A549 (cell line): ENCODE measurements at regions not wholly inside any gene's neighbourhood (a gene's known extent, or its start where the extent isn't known, plus 50 kb on each side); places are given as distances from the start of the nearest gene placed in this dataset.

Experiments
- ATAC-seq, 2 experiments: fragments of 200-7000 bp in 1 of 2; fragments of >200 bp in 1 of 2; cut with Nextera tagmentation in 1 of 2; cut with Tn5 transposase in 1 of 2; 3 replicates each; pipeline versions ENCODE4 v1.8.0 to v1.9.1; 2018 to 2020; ENCODE audit warnings: mild to moderate bottlenecking in 1 of 2, moderate library complexity in 1 of 2
- CTCF ChIA-PET: fragments of 300-600 bp; sonication (Branson Sonifier 250); formaldehyde crosslinking; extraction: SDS; loops from one replicate; lab custom pipeline; 2021; ENCODE audit warnings: antibody characterized with exemption, inconsistent platforms; lab: Yijun Ruan, JAX
- POLR2A ChIA-PET: fragments of 350-600 bp; formaldehyde crosslinking; extraction: SDS; loops from one replicate; lab custom pipeline; 2021; ENCODE audit warnings: antibody characterized with exemption, inconsistent platforms; lab: Yijun Ruan, JAX
- DNase-seq, 2 experiments: peaks; one replicate each; pipeline versions ENCODE4 v3.0.0 to v3.0.0-alpha.2; 2011 to 2016; ENCODE audit warnings: low read depth in 1 of 2, low spot score in 1 of 2
- FAIRE-seq: peaks from 2 replicates; lab custom pipeline; 2011; peaks lifted over from hg19 to GRCh38; lab: Jason Lieb, UNC
- H3K27ac ChIP-seq, 2 experiments: fragments of >200 bp; sonication (Bioruptor Twin); formaldehyde crosslinking; 3 replicates each; pipeline ENCODE4 v1.5.1; 2016 to 2017
- H3K4me1 ChIP-seq: fragments of >200 bp; sonication (Bioruptor Twin); formaldehyde crosslinking; 3 replicates; pipeline ENCODE4 v1.6.1; 2016
- H3K4me2 ChIP-seq: fragments of >200 bp; sonication (Bioruptor Twin); formaldehyde crosslinking; 3 replicates; pipeline ENCODE4 v1.6.1; 2016
- H3K4me3 ChIP-seq: fragments of >200 bp; sonication (Bioruptor Twin); formaldehyde crosslinking; 3 replicates; pipeline ENCODE4 v1.5.1; 2016
- H3K9me3 ChIP-seq: fragments of >200 bp; sonication (Bioruptor Twin); formaldehyde crosslinking; 3 replicates; pipeline ENCODE4 v1.6.1; 2016
- ATOH8 ChIP-seq: fragments of 250-450 bp; sonication (Bioruptor Pico); IDR thresholded peaks from 2 replicates; pipeline ENCODE4 v1.5.0; 2020; ENCODE audit warnings: low read depth, mild to moderate bottlenecking, moderate library complexity
- BCL3 ChIP-seq: fragments of >200 bp; sonication (Bioruptor Twin); formaldehyde crosslinking; IDR thresholded peaks from 3 replicates; pipeline ENCODE4 v1.6.1; 2016
- CEBPB ChIP-seq, 2 experiments: fragments of >200 bp in 1 of 2; sonication (Bioruptor Twin) in 1 of 2; formaldehyde crosslinking in 1 of 2; IDR thresholded peaks; 2 replicates each; pipeline ENCODE4 v1.6.1; 2012 to 2016
- CTCF ChIP-seq: fragments of >200 bp; sonication (Bioruptor Twin); formaldehyde crosslinking; IDR thresholded peaks from 3 replicates; pipeline ENCODE4 v1.5.1; 2016
- E2F6 ChIP-seq: IDR thresholded peaks from 2 replicates; pipeline ENCODE4 v1.6.1; 2012; ENCODE audit warnings: low read depth, borderline replicate concordance
- ESRRA ChIP-seq: fragments of 150-350 bp; IDR thresholded peaks from 2 replicates; pipeline ENCODE4 v1.6.1; 2014; ENCODE audit warnings: mild to moderate bottlenecking, low read length, borderline replicate concordance
- HES2 ChIP-seq: fragments of >200 bp; sonication (Bioruptor Twin); formaldehyde crosslinking; IDR thresholded peaks from 2 replicates; pipeline ENCODE4 v1.6.1; 2016
- HOXA7 ChIP-seq: fragments of 250-450 bp; sonication (Bioruptor Pico); IDR thresholded peaks from 2 replicates; pipeline ENCODE4 v1.5.0; 2020; ENCODE audit warnings: mild to moderate bottlenecking, moderate library complexity
- HOXB13 ChIP-seq: fragments of 250-450 bp; sonication (Bioruptor Pico); IDR thresholded peaks from 2 replicates; pipeline ENCODE4 v1.5.0; 2020; ENCODE audit warnings: low read depth, mild to moderate bottlenecking, moderate library complexity
- JUNB ChIP-seq: fragments of >200 bp; sonication (Bioruptor Twin); formaldehyde crosslinking; IDR thresholded peaks from 2 replicates; pipeline ENCODE4 v1.6.1; 2016
- NFE2L2 ChIP-seq: fragments of 150-350 bp; conservative IDR thresholded peaks from 2 replicates; pipeline ENCODE4 v1.6.1; 2014; ENCODE audit warnings: low read length
- PBX3 ChIP-seq: IDR thresholded peaks from 2 replicates; pipeline ENCODE4 v1.6.1; 2012
- RAD21 ChIP-seq, 2 experiments: fragments of >200 bp in 1 of 2; sonication (Bioruptor Twin) in 1 of 2; formaldehyde crosslinking in 1 of 2; IDR thresholded peaks in 1 of 2; conservative IDR thresholded peaks in 1 of 2; 2 replicates in 1 of 2; 3 replicates in 1 of 2; pipeline ENCODE4 v1.6.1; 2012 to 2018; ENCODE audit warnings: inconsistent platforms in 1 of 2
- RNF2 ChIP-seq: fragments of 200-600 bp; sonication (generic); IDR thresholded peaks from 2 replicates; pipeline ENCODE4 v1.6.1; 2016; ENCODE audit warnings: low read depth, mild to moderate bottlenecking, antibody characterized with exemption, moderate library complexity, borderline replicate concordance
- SMC3 ChIP-seq: fragments of >200 bp; sonication (Bioruptor Twin); formaldehyde crosslinking; IDR thresholded peaks from 3 replicates; pipeline ENCODE4 v1.6.1; 2018; ENCODE audit warnings: inconsistent platforms
- TFCP2L1 ChIP-seq: fragments of 250-450 bp; sonication (Bioruptor Pico); IDR thresholded peaks from 2 replicates; pipeline ENCODE4 v1.5.0; 2021; ENCODE audit warnings: mild to moderate bottlenecking
- TP53 ChIP-seq: fragments of 250-450 bp; sonication (Bioruptor Pico); IDR thresholded peaks from 2 replicates; pipeline ENCODE4 v1.5.0; 2021; ENCODE audit warnings: mild to moderate bottlenecking, moderate library complexity
- ZFP36 ChIP-seq: fragments of 450-650 bp; IDR thresholded peaks from 2 replicates; pipeline ENCODE4 v1.6.1; 2014; ENCODE audit warnings: borderline replicate concordance; ENCODE audit not compliant: partially characterized antibody
- ZNF302 ChIP-seq: fragments of 250-450 bp; sonication (Bioruptor Pico); IDR thresholded peaks from 2 replicates; pipeline ENCODE4 v1.9.0; 2021; ENCODE audit warnings: inconsistent platforms, mild to moderate bottlenecking, moderate library complexity
- WGBS: methylation state at CpG from one replicate; pipeline ENCODE4 v1.1.6; 2017; ENCODE audit errors: missing lambda C conversion rate; 5-methylcytosine and 5-hydroxymethylcytosine counted together

GRCh38 chr2:64275174-64275466, 130.9 kb upstream of the PELI1 start:
- no peak overlapping the region for H3K27ac ChIP-seq
- no peak for FAIRE-seq
- TF ChIP-seq JUNB (no peak), RNF2 (no peak), TP53 (CRISPR knock-in tag) (no peak), PBX3 (no peak), CEBPB (IDR thresholded peaks at IDR 0.05) (no peak), HES2 (no peak), TFCP2L1 (CRISPR knock-in tag) (no peak), NFE2L2 (no peak), HOXA7 (CRISPR knock-in tag) (no peak), RAD21 (conservative IDR thresholded peaks at IDR 0.05 in 1 of 2, IDR thresholded peaks at IDR 0.05 in 1 of 2) (no peak), ZFP36 (no peak), BCL3 (no peak), ESRRA (no peak), HOXB13 (CRISPR knock-in tag) (no peak)

GRCh38 chr2:64276417-64277095, 132.3 kb upstream of the PELI1 start:
- CTCF ChIA-PET: interaction anchor here (1.4 kb wide), 1 partner anchor 36 kb away, joined by 3 read pairs; no protein-coding TSS in a partner anchor
- peak overlapping the region; percentile 11; the same call in 1 of the 3 replicates for H3K4me2 ChIP-seq
- peak in 1 of 2 experiments; percentile 43; a peak in 2 of 6 replicates for ATAC-seq
- no peak for DNase-seq
- no peaks in the 10 kb centered on the region for H3K9me3 ChIP-seq
- H3K27ac ChIP-seq: no peak overlapping the region
- WGBS: 84% methylated on average over 3 of the region's 3 CpGs
- FAIRE-seq: no peak
- POLR2A ChIA-PET: no interaction called here
- TF ChIP-seq RNF2 (no peak), ESRRA (no peak), E2F6 (no peak), ATOH8 (CRISPR knock-in tag) (no peak), SMC3 (no peak), CTCF (no peak), ZNF302 (no peak), JUNB (no peak)
- peaks cover 26% of the 10 kb centered on the region for H3K4me1 ChIP-seq
- no peak overlapping the region for H3K4me3 ChIP-seq

More at GRCh38 chr2:64275174-64275466, 130.9 kb upstream of the PELI1 start:
- DNase-seq: no peak
- POLR2A ChIA-PET: no interaction called here
- Histone ChIP-seq H3K4me3 (no peak overlapping the region), H3K9me3 (0 out of 3 replicates have a peak, but pooled peaks cover 2% of the 10 kb centered on the region), H3K4me1 (peaks cover 26% of the 10 kb centered on the region), H3K4me2 (no peak overlapping the region)
- ATAC-seq: no peak
- CTCF ChIA-PET: interaction anchor here (1.0 to 1.4 kb wide), 2 partner anchors 13 to 37 kb away, joined by 3 read pairs; no protein-coding TSS in a partner anchor
